ENCODE measurements at regions not wholly inside any gene's neighbourhood (a gene's known extent, or its start where the extent isn't known, plus 50 kb on each side); places are given as distances from the start of the nearest gene placed in this dataset.

GRCh38 chrX:30992381-30992904 is 79.4 kb downstream of the FTHL17 start:
- H3K4me3 ChIP-seq (ENCODE audit: low read depth, low read length) = no peak overlapping the region
- TF ChIP-seq CTCF (IDR thresholded peaks at IDR 0.05; ENCODE audit: borderline replicate concordance, insufficient read depth, low read depth, low read length) = no peak

- no peak for TF ChIP-seq CTCF (IDR thresholded peaks at IDR 0.05; ENCODE audit: borderline replicate concordance, insufficient read depth, low read depth, low read length)
- H3K4me3 ChIP-seq (ENCODE audit: low read depth, low read length) = no peak overlapping the region
Observed at GRCh38 chrX:30990361-30990760, 81.5 kb downstream of the FTHL17 start.

GRCh38 chrX:30982467-30982866 is 89.4 kb downstream of the FTHL17 start:
- no peak overlapping the region for H3K4me3 ChIP-seq (ENCODE audit: low read depth, low read length)
- TF ChIP-seq CTCF (IDR thresholded peaks at IDR 0.05; ENCODE audit: borderline replicate concordance, insufficient read depth, low read depth, low read length) = no peak

GRCh38 chrX:30981968-30982367 is 89.9 kb downstream of the FTHL17 start:
- no peak for TF ChIP-seq CTCF (IDR thresholded peaks at IDR 0.05; ENCODE audit: borderline replicate concordance, insufficient read depth, low read depth, low read length)
- H3K4me3 ChIP-seq (ENCODE audit: low read depth, low read length) = no peak overlapping the region

- no peak for TF ChIP-seq CTCF (IDR thresholded peaks at IDR 0.05; ENCODE audit: borderline replicate concordance, insufficient read depth, low read depth, low read length)
- no peak overlapping the region for H3K4me3 ChIP-seq (ENCODE audit: low read depth, low read length)
Observed at GRCh38 chrX:30979271-30979670, 90.2 kb upstream of the TAB3 start.

GRCh38 chrX:30975467-30975866 is 86.4 kb upstream of the TAB3 start:
- no peak for TF ChIP-seq CTCF (IDR thresholded peaks at IDR 0.05; ENCODE audit: borderline replicate concordance, insufficient read depth, low read depth, low read length)

GRCh38 chrX:30973784-30974427 is 84.9 kb upstream of the TAB3 start:
- no peak overlapping the region for H3K4me3 ChIP-seq (ENCODE audit: low read depth, low read length)
- TF ChIP-seq CTCF (IDR thresholded peaks at IDR 0.05; ENCODE audit: borderline replicate concordance, insufficient read depth, low read depth, low read length) = no peak

More at GRCh38 chrX:30975467-30975866, 86.4 kb upstream of the TAB3 start:
- H3K4me3 ChIP-seq (ENCODE audit: low read depth, low read length) = no peak overlapping the region

All from GM12875 (cell line).